Activated CD4-positive, alpha-beta T cell treated with anti-CD3 and anti-CD28 coated beads, Interleukin-2, Interleukin-6, amounts not matched to agents 100 ng/mL and 50 ng/mL, durations not matched to agents 16 hours and 8 hours (primary cell): ENCODE measurements at regions not wholly inside any gene's neighbourhood (a gene's known extent, or its start where the extent isn't known, plus 50 kb on each side); places are given as distances from the start of the nearest gene placed in this dataset.

Source experiments
- DNase-seq: peaks from one replicate; pipeline ENCODE4 v3.0.0-alpha.2; 2020

- no peak for DNase-seq
Measured at GRCh38 chr21:20703112-20703767, 295.0 kb upstream of the NCAM2 start.

- DNase-seq: no peak
Measured at GRCh38 chr21:20720623-20721022, 277.6 kb upstream of the NCAM2 start.

- DNase-seq: no peak
Measured at GRCh38 chr21:20721151-20721550, 277.1 kb upstream of the NCAM2 start.

- no peak for DNase-seq
Measured at GRCh38 chr21:20728691-20729090, 269.5 kb upstream of the NCAM2 start.

GRCh38 chr21:20729376-20729775, 268.8 kb upstream of the NCAM2 start:
- DNase-seq: no peak

GRCh38 chr21:20730441-20730840, 267.8 kb upstream of the NCAM2 start:
- DNase-seq: no peak

GRCh38 chr21:20735257-20735656, 263.0 kb upstream of the NCAM2 start:
- DNase-seq: no peak

GRCh38 chr21:20737227-20737913, 260.8 kb upstream of the NCAM2 start:
- DNase-seq: no peak

- no peak for DNase-seq
Measured at GRCh38 chr21:20739421-20739820, 258.8 kb upstream of the NCAM2 start.

GRCh38 chr21:20741445-20741844, 256.8 kb upstream of the NCAM2 start:
- no peak for DNase-seq

GRCh38 chr21:20760221-20760620, 238.0 kb upstream of the NCAM2 start:
- no peak for DNase-seq

GRCh38 chr21:20774737-20775136, 223.5 kb upstream of the NCAM2 start:
- DNase-seq: no peak

- DNase-seq: no peak
Measured at GRCh38 chr21:20779321-20779720, 218.9 kb upstream of the NCAM2 start.

GRCh38 chr21:20783611-20784010, 214.6 kb upstream of the NCAM2 start:
- DNase-seq: no peak

GRCh38 chr21:20789729-20790500, 208.3 kb upstream of the NCAM2 start:
- no peak for DNase-seq

GRCh38 chr21:20800106-20800505, 198.1 kb upstream of the NCAM2 start:
- DNase-seq: no peak

- DNase-seq: no peak
Measured at GRCh38 chr21:20802201-20802600, 196.0 kb upstream of the NCAM2 start.

GRCh38 chr21:20802631-20803260, 195.5 kb upstream of the NCAM2 start:
- no peak for DNase-seq

GRCh38 chr21:20811702-20812101, 186.5 kb upstream of the NCAM2 start:
- no peak for DNase-seq

- no peak for DNase-seq
Measured at GRCh38 chr21:20814090-20814489, 184.1 kb upstream of the NCAM2 start.

- no peak for DNase-seq
Measured at GRCh38 chr21:20822666-20823065, 175.5 kb upstream of the NCAM2 start.

- DNase-seq: no peak
Measured at GRCh38 chr21:20852866-20853265, 145.3 kb upstream of the NCAM2 start.

GRCh38 chr21:20856926-20857325, 141.3 kb upstream of the NCAM2 start:
- no peak for DNase-seq

- no peak for DNase-seq
Measured at GRCh38 chr21:20874202-20874601, 124.0 kb upstream of the NCAM2 start.
